OCI-LY1 (cell line): ENCODE measurements at regions not wholly inside any gene's neighbourhood (a gene's known extent, or its start where the extent isn't known, plus 50 kb on each side); places are given as distances from the start of the nearest gene placed in this dataset.

Source experiments
- EZH2 ChIP-seq: fragments of 200-600 bp; sonication (generic), shearing (Covaris generic); IDR thresholded peaks from 2 replicates; pipeline ENCODE4 v1.8.0; 2017; ENCODE audit warnings: borderline replicate concordance, mixed run types, mild to moderate bottlenecking, antibody characterized with exemption, low read length, moderate library complexity, mixed read lengths
- TF ChIP-seq, protein P1 (sequence below): fragments of 200-600 bp; sonication (generic), shearing (Covaris generic); IDR thresholded peaks from 2 replicates; pipeline ENCODE4 v1.5.1; 2017; ENCODE audit warnings: mild to moderate bottlenecking, antibody characterized with exemption, low read length, moderate library complexity, mixed read lengths

GRCh38 chr1:67615886-67616285 is 69.1 kb upstream of the GADD45A start:
- TF ChIP-seq, protein P1, sequence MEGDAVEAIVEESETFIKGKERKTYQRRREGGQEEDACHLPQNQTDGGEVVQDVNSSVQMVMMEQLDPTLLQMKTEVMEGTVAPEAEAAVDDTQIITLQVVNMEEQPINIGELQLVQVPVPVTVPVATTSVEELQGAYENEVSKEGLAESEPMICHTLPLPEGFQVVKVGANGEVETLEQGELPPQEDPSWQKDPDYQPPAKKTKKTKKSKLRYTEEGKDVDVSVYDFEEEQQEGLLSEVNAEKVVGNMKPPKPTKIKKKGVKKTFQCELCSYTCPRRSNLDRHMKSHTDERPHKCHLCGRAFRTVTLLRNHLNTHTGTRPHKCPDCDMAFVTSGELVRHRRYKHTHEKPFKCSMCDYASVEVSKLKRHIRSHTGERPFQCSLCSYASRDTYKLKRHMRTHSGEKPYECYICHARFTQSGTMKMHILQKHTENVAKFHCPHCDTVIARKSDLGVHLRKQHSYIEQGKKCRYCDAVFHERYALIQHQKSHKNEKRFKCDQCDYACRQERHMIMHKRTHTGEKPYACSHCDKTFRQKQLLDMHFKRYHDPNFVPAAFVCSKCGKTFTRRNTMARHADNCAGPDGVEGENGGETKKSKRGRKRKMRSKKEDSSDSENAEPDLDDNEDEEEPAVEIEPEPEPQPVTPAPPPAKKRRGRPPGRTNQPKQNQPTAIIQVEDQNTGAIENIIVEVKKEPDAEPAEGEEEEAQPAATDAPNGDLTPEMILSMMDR: no peak
- no peak for TF ChIP-seq EZH2
